ENCODE measurements at regions not wholly inside any gene's neighbourhood (a gene's known extent, or its start where the extent isn't known, plus 50 kb on each side); places are given as distances from the start of the nearest gene placed in this dataset.

GRCh38 chr10:53223851-53224250 is 451.3 kb upstream of the MBL2 start:
- Histone ChIP-seq H3K27ac (no peak overlapping the region), H3K27me3 (no peaks in the 10 kb centered on the region), H3K4me1 (ENCODE audit: low read depth) (no peaks in the 10 kb centered on the region), H3K4me3 (no peak overlapping the region), H3K36me3 (no peaks in the 10 kb centered on the region), H3K9me3 (ENCODE audit: low read depth) (no peaks in the 10 kb centered on the region)
- peak in 1 of 2 donors; percentile 14 for DNase-seq (ENCODE audit: low read depth in 1 of 2, low spot score in 1 of 2)
- TF ChIP-seq CTCF (IDR thresholded peaks at IDR 0.05; ENCODE audit: low read depth, low read length) = no peak

GRCh38 chr10:53222806-53223205 is 450.2 kb upstream of the MBL2 start:
- Histone ChIP-seq H3K36me3 (no peaks in the 10 kb centered on the region), H3K27me3 (no peaks in the 10 kb centered on the region), H3K9me3 (ENCODE audit: low read depth) (no peaks in the 10 kb centered on the region), H3K27ac (no peak overlapping the region), H3K4me1 (ENCODE audit: low read depth) (no peaks in the 10 kb centered on the region), H3K4me3 (no peak overlapping the region)
- no peak for DNase-seq (ENCODE audit: low read depth in 1 of 2, low spot score in 1 of 2)
- TF ChIP-seq CTCF (IDR thresholded peaks at IDR 0.05; ENCODE audit: low read depth, low read length) = no peak

GRCh38 chr10:53209944-53210611 is 437.5 kb upstream of the MBL2 start:
- Histone ChIP-seq H3K4me3 (no peak overlapping the region), H3K27ac (no peak overlapping the region), H3K9me3 (ENCODE audit: low read depth) (no peaks in the 10 kb centered on the region), H3K4me1 (ENCODE audit: low read depth) (no peaks in the 10 kb centered on the region), H3K27me3 (no peaks in the 10 kb centered on the region), H3K36me3 (no peaks in the 10 kb centered on the region)
- TF ChIP-seq CTCF (IDR thresholded peaks at IDR 0.05; ENCODE audit: low read depth, low read length) = no peak
- DNase-seq (ENCODE audit: low read depth in 1 of 2, low spot score in 1 of 2) = peak; percentile 6 to 37

- DNase-seq (ENCODE audit: low read depth in 1 of 2, low spot score in 1 of 2) = no peak
- Histone ChIP-seq H3K27ac (no peak overlapping the region), H3K36me3 (no peaks in the 10 kb centered on the region), H3K4me3 (no peak overlapping the region), H3K4me1 (ENCODE audit: low read depth) (no peaks in the 10 kb centered on the region), H3K9me3 (ENCODE audit: low read depth) (no peaks in the 10 kb centered on the region), H3K27me3 (no peaks in the 10 kb centered on the region)
- no peak for TF ChIP-seq CTCF (IDR thresholded peaks at IDR 0.05; ENCODE audit: low read depth, low read length)
Observed at GRCh38 chr10:53183733-53184132, 411.1 kb upstream of the MBL2 start.

GRCh38 chr10:53177468-53177867 is 404.9 kb upstream of the MBL2 start:
- H3K4me1 ChIP-seq (ENCODE audit: low read depth) = no peaks in the 10 kb centered on the region
- H3K36me3 ChIP-seq = no peaks in the 10 kb centered on the region
- no peak for DNase-seq (ENCODE audit: low read depth in 1 of 2, low spot score in 1 of 2)
- H3K27me3 ChIP-seq = no peaks in the 10 kb centered on the region
- no peak overlapping the region for H3K4me3 ChIP-seq
- TF ChIP-seq CTCF (IDR thresholded peaks at IDR 0.05; ENCODE audit: low read depth, low read length) = no peak
- no peaks in the 10 kb centered on the region for H3K9me3 ChIP-seq (ENCODE audit: low read depth)
- H3K27ac ChIP-seq = no peak overlapping the region
